ENCODE measurements at regions not wholly inside any gene's neighbourhood (a gene's known extent, or its start where the extent isn't known, plus 50 kb on each side); places are given as distances from the start of the nearest gene placed in this dataset.

GRCh38 chr2:35294636-35295263 is 1060.8 kb upstream of the CRIM1 start (continued):
- no peak for TF ChIP-seq IRF2 (CRISPR knock-in tag; IDR thresholded peaks at IDR 0.05; ENCODE audit: borderline replicate concordance, low read depth)
- no peak for TF ChIP-seq E2F1 (CRISPR knock-in tag; IDR thresholded peaks at IDR 0.05)
- no peak for TF ChIP-seq USF1 (CRISPR knock-in tag; IDR thresholded peaks at IDR 0.05)
- TF ChIP-seq CREB1 (CRISPR knock-in tag; IDR thresholded peaks at IDR 0.05) = no peak
- no peak for TF ChIP-seq ELF4 (CRISPR knock-in tag; IDR thresholded peaks at IDR 0.05; ENCODE audit: low read depth)

- POLR2A ChIA-PET = no interaction called here
- no peak for DNase-seq (ENCODE audit: low spot score)
- no peak overlapping the region for H3K4me3 Mint-ChIP-seq
These were observed 1062.3 kb upstream of the CRIM1 start for GRCh38 chr2:35293261-35293660.

More at GRCh38 chr2:35293261-35293660, 1062.3 kb upstream of the CRIM1 start:
- H3K27ac Mint-ChIP-seq = peak overlapping the region; percentile 33
- H3K9me3 Mint-ChIP-seq = no peaks in the 10 kb centered on the region
- CTCF ChIA-PET = interaction anchor here (0.7 kb wide), 1 partner anchor 210 kb away, joined by 3 read pairs; no protein-coding TSS in a partner anchor
- peak; percentile 87 for ATAC-seq
- H3K27me3 Mint-ChIP-seq (ENCODE audit: low read depth) = no peaks in the 10 kb centered on the region; the same call in 1 of the 2 replicates
- H3K36me3 Mint-ChIP-seq = no peaks in the 10 kb centered on the region
- peaks cover 18% of the 10 kb centered on the region for H3K4me1 Mint-ChIP-seq
- TF ChIP-seq ATF6 (CRISPR knock-in tag; IDR thresholded peaks at IDR 0.05) (no peak), ZNF512 (CRISPR knock-in tag; IDR thresholded peaks at IDR 0.05; ENCODE audit: borderline replicate concordance) (no peak), ZNF423 (CRISPR knock-in tag; IDR thresholded peaks at IDR 0.05) (no peak), ZNF121 (CRISPR knock-in tag; IDR thresholded peaks at IDR 0.05) (no peak), JAZF1 (CRISPR knock-in tag; IDR thresholded peaks at IDR 0.05) (no peak), ZNF396 (CRISPR knock-in tag; IDR thresholded peaks at IDR 0.05; ENCODE audit: borderline replicate concordance) (no peak), CDX4 (CRISPR knock-in tag; IDR thresholded peaks at IDR 0.05; ENCODE audit: borderline replicate concordance) (no peak), JUN (CRISPR knock-in tag; IDR thresholded peaks at IDR 0.05) (no peak), ETV6 (CRISPR knock-in tag; IDR thresholded peaks at IDR 0.05) (no peak), NR2C2 (CRISPR knock-in tag; IDR thresholded peaks at IDR 0.05) (no peak), AFF4 (CRISPR knock-in tag; IDR thresholded peaks at IDR 0.05; ENCODE audit: borderline replicate concordance) (no peak), MYBL2 (CRISPR knock-in tag; IDR thresholded peaks at IDR 0.05) (no peak), OVOL2 (CRISPR knock-in tag; IDR thresholded peaks at IDR 0.05; ENCODE audit: borderline replicate concordance) (no peak)

All from WTC11 (cell line).